Smooth muscle cell (in vitro differentiated cells): ENCODE measurements at regions not wholly inside any gene's neighbourhood (a gene's known extent, or its start where the extent isn't known, plus 50 kb on each side); places are given as distances from the start of the nearest gene placed in this dataset.

Source experiments
- DNase-seq: peaks from one replicate; lab custom pipeline; 2025; ENCODE audit not compliant: unreplicated experiment; lab: John Stamatoyannopoulos, UW
- H2AFZ ChIP-seq: fragments of 200-600 bp; sonication (generic); 2 replicates; pipeline ENCODE4 v1.6.0; 2016; ENCODE audit warnings: antibody characterized with exemption, low read depth, mild to moderate bottlenecking
- H3F3A ChIP-seq: fragments of 200-600 bp; sonication (generic); 2 replicates; pipeline ENCODE4 v1.6.0; 2017; ENCODE audit warnings: antibody characterized with exemption, low read depth
- H3K27ac ChIP-seq: fragments of 200-600 bp; sonication (generic); 2 replicates; pipeline ENCODE4 v1.5.1; 2016; ENCODE audit warnings: low read depth, mild to moderate bottlenecking
- H3K27me3 ChIP-seq: fragments of 200-600 bp; sonication (generic); 2 replicates; pipeline ENCODE4 v1.6.1; 2016; ENCODE audit warnings: low read depth, mild to moderate bottlenecking
- H3K36me3 ChIP-seq: fragments of 200-600 bp; sonication (generic); 2 replicates; pipeline ENCODE4 v1.5.1; 2016; ENCODE audit warnings: low read depth
- H3K4me1 ChIP-seq: fragments of 200-600 bp; sonication (generic); 2 replicates; pipeline ENCODE4 v1.5.1; 2016; ENCODE audit warnings: low read depth
- H3K4me2 ChIP-seq: fragments of 200-600 bp; sonication (generic); 2 replicates; pipeline ENCODE4 v1.6.0; 2016; ENCODE audit warnings: mild to moderate bottlenecking
- H3K4me3 ChIP-seq: fragments of 200-600 bp; sonication (generic); 2 replicates; pipeline ENCODE4 v1.5.1; 2016; ENCODE audit warnings: mild to moderate bottlenecking
- H3K79me2 ChIP-seq: fragments of 200-600 bp; sonication (generic); 2 replicates; pipeline ENCODE4 v1.6.0; 2016; ENCODE audit warnings: low read depth, mild to moderate bottlenecking
- H3K9ac ChIP-seq: fragments of 200-600 bp; sonication (generic); 2 replicates; pipeline ENCODE4 v1.6.0; 2016; ENCODE audit warnings: low read depth
- H3K9me3 ChIP-seq: fragments of 200-600 bp; sonication (generic); replicated peaks from 2 replicates; pipeline ENCODE4 v1.5.1; 2016; ENCODE audit warnings: low read depth
- H4K20me1 ChIP-seq: fragments of 200-600 bp; sonication (generic); 2 replicates; pipeline ENCODE4 v1.6.0; 2016; ENCODE audit warnings: low read depth
- WGBS: methylation state at CpG from one replicate; pipeline ENCODE4 v1.1.7; 2016; ENCODE audit warnings: low lambda C conversion rate; 5-methylcytosine and 5-hydroxymethylcytosine counted together
- TF ChIP-seq, protein P1 (sequence below): fragments of 200-600 bp; sonication (generic); IDR thresholded peaks from 2 replicates; pipeline ENCODE4 v1.5.1; 2017; ENCODE audit warnings: borderline replicate concordance, mild to moderate bottlenecking, antibody characterized with exemption; ENCODE audit not compliant: insufficient read depth, poor library complexity, severe bottlenecking

DNA sequence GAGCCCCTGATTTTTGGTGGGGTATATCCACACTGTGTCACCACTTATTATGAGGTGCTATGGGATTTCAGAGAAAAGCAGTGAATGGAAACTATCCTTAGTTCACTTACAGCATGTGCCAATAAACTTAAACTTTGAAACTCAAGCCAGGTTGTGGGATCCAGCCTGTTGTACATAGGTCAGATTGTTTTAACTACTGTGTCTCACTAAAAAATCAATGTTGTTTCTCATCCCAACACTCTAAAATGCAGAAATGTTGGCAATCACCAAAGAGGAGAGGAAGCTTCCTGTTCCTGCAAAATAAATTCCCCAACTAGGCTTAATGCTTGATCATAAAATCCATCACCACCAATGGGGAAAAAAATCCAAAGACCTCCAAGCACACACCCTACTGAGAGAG, 173.7 kb upstream of the ONECUT1 start:
- Histone ChIP-seq H3K9ac (no peak overlapping the region), H3F3A (no peaks in the 10 kb centered on the region), H3K79me2 (no peaks in the 10 kb centered on the region), H2AFZ (no peak overlapping the region), H3K36me3 (no peaks in the 10 kb centered on the region), H3K9me3 (no peaks in the 10 kb centered on the region), H3K27me3 (no peaks in the 10 kb centered on the region), H4K20me1 (no peaks in the 10 kb centered on the region), H3K27ac (no peak overlapping the region), H3K4me2 (no peak overlapping the region), H3K4me1 (no peaks in the 10 kb centered on the region), H3K4me3 (no peak overlapping the region)
- no peak for DNase-seq
- TF ChIP-seq, protein P1, sequence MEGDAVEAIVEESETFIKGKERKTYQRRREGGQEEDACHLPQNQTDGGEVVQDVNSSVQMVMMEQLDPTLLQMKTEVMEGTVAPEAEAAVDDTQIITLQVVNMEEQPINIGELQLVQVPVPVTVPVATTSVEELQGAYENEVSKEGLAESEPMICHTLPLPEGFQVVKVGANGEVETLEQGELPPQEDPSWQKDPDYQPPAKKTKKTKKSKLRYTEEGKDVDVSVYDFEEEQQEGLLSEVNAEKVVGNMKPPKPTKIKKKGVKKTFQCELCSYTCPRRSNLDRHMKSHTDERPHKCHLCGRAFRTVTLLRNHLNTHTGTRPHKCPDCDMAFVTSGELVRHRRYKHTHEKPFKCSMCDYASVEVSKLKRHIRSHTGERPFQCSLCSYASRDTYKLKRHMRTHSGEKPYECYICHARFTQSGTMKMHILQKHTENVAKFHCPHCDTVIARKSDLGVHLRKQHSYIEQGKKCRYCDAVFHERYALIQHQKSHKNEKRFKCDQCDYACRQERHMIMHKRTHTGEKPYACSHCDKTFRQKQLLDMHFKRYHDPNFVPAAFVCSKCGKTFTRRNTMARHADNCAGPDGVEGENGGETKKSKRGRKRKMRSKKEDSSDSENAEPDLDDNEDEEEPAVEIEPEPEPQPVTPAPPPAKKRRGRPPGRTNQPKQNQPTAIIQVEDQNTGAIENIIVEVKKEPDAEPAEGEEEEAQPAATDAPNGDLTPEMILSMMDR = no peak

- Histone ChIP-seq H2AFZ (no peak overlapping the region), H3K4me2 (no peak overlapping the region), H3K27ac (no peak overlapping the region), H3K9ac (no peak overlapping the region), H3K79me2 (no peaks in the 10 kb centered on the region), H3K9me3 (no peaks in the 10 kb centered on the region), H3K4me1 (no peaks in the 10 kb centered on the region), H3F3A (no peaks in the 10 kb centered on the region), H3K36me3 (no peaks in the 10 kb centered on the region), H4K20me1 (no peaks in the 10 kb centered on the region), H3K4me3 (no peak overlapping the region), H3K27me3 (no peaks in the 10 kb centered on the region)
- WGBS = 84% methylated on average over 6 of the region's 6 CpGs
- DNase-seq = no peak
- TF ChIP-seq, protein P1 = no peak
Measured at GRCh38 chr15:52960283-52960682, 170.1 kb upstream of the ONECUT1 start.

DNA sequence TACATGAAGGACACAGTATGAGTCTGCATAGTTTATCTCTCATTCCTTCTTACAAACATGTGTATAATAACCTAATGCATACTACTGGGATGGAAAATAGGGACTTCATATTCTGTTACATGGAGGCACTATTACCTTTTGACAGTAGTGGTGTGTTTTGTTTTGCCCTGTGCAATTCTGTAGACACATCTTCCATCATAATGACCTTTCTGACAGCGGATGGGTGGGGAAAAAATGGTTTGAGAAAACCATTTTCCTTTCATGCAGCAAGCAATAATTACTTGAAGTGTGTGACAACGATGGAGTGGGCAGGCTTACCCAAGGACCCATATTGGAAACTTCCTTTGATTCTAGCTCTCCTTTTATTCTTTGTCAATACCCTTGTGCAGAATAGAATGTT, 153.6 kb upstream of the ONECUT1 start:
- no peaks in the 10 kb centered on the region for H3K36me3 ChIP-seq
- H3K9me3 ChIP-seq = no peaks in the 10 kb centered on the region
- H3K79me2 ChIP-seq = no peaks in the 10 kb centered on the region
- H4K20me1 ChIP-seq = no peaks in the 10 kb centered on the region
- no peak overlapping the region for H3K4me3 ChIP-seq
- H3K4me1 ChIP-seq = no peaks in the 10 kb centered on the region
- no peak for DNase-seq
- H3K9ac ChIP-seq = no peak overlapping the region
- H3K4me2 ChIP-seq = no peak overlapping the region
- no peak overlapping the region for H3K27ac ChIP-seq
- TF ChIP-seq, protein P1 = no peak
- no peak overlapping the region for H2AFZ ChIP-seq
- H3K27me3 ChIP-seq = no peaks in the 10 kb centered on the region
- no peaks in the 10 kb centered on the region for H3F3A ChIP-seq
- WGBS = 82% methylated on average over 2 of the region's 2 CpGs

DNA sequence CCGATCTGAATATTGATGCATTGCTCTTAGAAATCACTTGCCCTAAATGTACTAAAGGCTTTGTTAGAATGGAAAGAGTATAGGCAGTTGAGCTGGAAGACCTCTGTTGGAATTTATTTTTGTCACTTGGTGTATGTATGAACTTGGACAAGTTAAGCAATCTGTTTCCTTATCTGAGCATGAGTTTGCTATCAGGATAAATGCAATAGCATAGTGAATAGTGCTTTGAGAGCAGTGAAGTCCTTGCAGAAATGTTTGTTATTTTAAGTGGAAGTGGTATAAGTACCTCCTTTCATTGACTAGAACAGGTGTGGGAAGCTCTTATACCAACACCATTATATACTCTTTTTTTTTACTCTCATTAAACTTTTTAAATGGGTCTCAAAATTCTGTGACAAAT, 146.4 kb upstream of the ONECUT1 start:
- H3K9me3 ChIP-seq = no peaks in the 10 kb centered on the region
- H3F3A ChIP-seq = no peaks in the 10 kb centered on the region
- no peak overlapping the region for H3K4me2 ChIP-seq
- 93% methylated on average over 1 of the region's 1 CpG for WGBS
- no peak overlapping the region for H2AFZ ChIP-seq
- H3K4me1 ChIP-seq = no peaks in the 10 kb centered on the region
- H3K27me3 ChIP-seq = no peaks in the 10 kb centered on the region
- no peaks in the 10 kb centered on the region for H4K20me1 ChIP-seq
- H3K27ac ChIP-seq = no peak overlapping the region
- no peak overlapping the region for H3K4me3 ChIP-seq
- H3K36me3 ChIP-seq = no peaks in the 10 kb centered on the region
- TF ChIP-seq, protein P1 = no peak
- no peaks in the 10 kb centered on the region for H3K79me2 ChIP-seq
- DNase-seq = no peak
- H3K9ac ChIP-seq = no peak overlapping the region
